GM23338 (cell line): ENCODE measurements at regions not wholly inside any gene's neighbourhood (a gene's known extent, or its start where the extent isn't known, plus 50 kb on each side); places are given as distances from the start of the nearest gene placed in this dataset.

Experiments
- CREB1 ChIP-seq: fragments of 250-450 bp; sonication (Bioruptor Pico); IDR thresholded peaks from 2 replicates; pipeline ENCODE4 v1.5.0; 2020; ENCODE audit warnings: low read depth, mild to moderate bottlenecking, moderate library complexity
- CTCF ChIP-seq, 2 experiments: fragments of 200-600 bp in 1 of 2; sonication (generic) in 1 of 2; conservative IDR thresholded peaks; 2 replicates each; pipeline versions ENCODE4 v1.5.1 to v1.6.1; 2016 to 2017; ENCODE audit warnings: antibody characterized with exemption in 2 of 2, low read depth in 2 of 2, mild to moderate bottlenecking in 2 of 2, moderate library complexity in 1 of 2
- ETS1 ChIP-seq: IDR thresholded peaks from 2 replicates; pipeline ENCODE4 v1.6.1; 2016; ENCODE audit warnings: antibody characterized with exemption
- EZH2 ChIP-seq: fragments of 200-600 bp; sonication (generic); IDR thresholded peaks from one replicate; pipeline ENCODE4 v1.8.0; 2017; ENCODE audit warnings: antibody characterized with exemption, mild to moderate bottlenecking, low read depth; ENCODE audit not compliant: unreplicated experiment
- EZH2phosphoT487 ChIP-seq: fragments of 200-600 bp; sonication (generic); IDR thresholded peaks from one replicate; pipeline ENCODE4 v1.8.1; 2018; ENCODE audit warnings: antibody characterized with exemption; ENCODE audit not compliant: unreplicated experiment
- JUNB ChIP-seq: IDR thresholded peaks from one replicate; pipeline ENCODE4 v1.6.1; 2016; ENCODE audit warnings: antibody characterized with exemption; ENCODE audit not compliant: unreplicated experiment
- NANOG ChIP-seq: IDR thresholded peaks from 2 replicates; pipeline ENCODE4 v1.6.1; 2016; ENCODE audit warnings: antibody characterized with exemption, borderline replicate concordance
- POLR2AphosphoS5 ChIP-seq: IDR thresholded peaks from 2 replicates; pipeline ENCODE4 v1.6.1; 2016; ENCODE audit warnings: antibody characterized with exemption, low read depth
- REST ChIP-seq: IDR thresholded peaks from one replicate; pipeline ENCODE4 v1.6.1; 2018; ENCODE audit warnings: antibody characterized with exemption; ENCODE audit not compliant: unreplicated experiment
- STAT1 ChIP-seq: IDR thresholded peaks from one replicate; pipeline ENCODE4 v1.6.1; 2016; ENCODE audit warnings: antibody characterized with exemption; ENCODE audit not compliant: unreplicated experiment
- ZNF114 ChIP-seq: fragments of 250-450 bp; sonication (Bioruptor Pico); IDR thresholded peaks from 2 replicates; pipeline ENCODE4 v1.5.0; 2020; ENCODE audit warnings: mild to moderate bottlenecking, moderate library complexity
- ZNF462 ChIP-seq: fragments of 250-450 bp; sonication (Bioruptor Pico); IDR thresholded peaks from 2 replicates; pipeline ENCODE4 v1.5.0; 2020; ENCODE audit warnings: mild to moderate bottlenecking, moderate library complexity

- no peak for TF ChIP-seq CTCF (conservative IDR thresholded peaks at IDR 0.05; ENCODE audit: low read depth in 2 of 2)
- TF ChIP-seq EZH2phosphoT487 = no peak
- TF ChIP-seq REST = no peak
- no peak for TF ChIP-seq EZH2
- no peak for TF ChIP-seq CREB1
- TF ChIP-seq POLR2AphosphoS5 = no peak
- no peak for TF ChIP-seq ZNF114 (CRISPR knock-in tag)
- no peak for TF ChIP-seq ETS1
- no peak for TF ChIP-seq STAT1
- TF ChIP-seq JUNB = no peak
- no peak for TF ChIP-seq NANOG
- TF ChIP-seq ZNF462 (CRISPR knock-in tag) = no peak
Observed at GRCh38 chr18:65429601-65430000, 321.2 kb upstream of the CDH7 start.
